Coronary artery (tissue), 2 donors: ENCODE measurements at regions not wholly inside any gene's neighbourhood (a gene's known extent, or its start where the extent isn't known, plus 50 kb on each side); places are given as distances from the start of the nearest gene placed in this dataset.

Source experiments
- DNase-seq: peaks from one replicate; pipeline ENCODE4 v3.0.0-alpha.2; 2017; ENCODE audit warnings: low spot score
- H3K27ac ChIP-seq, 2 donors: fragments of 200-600 bp; sonication (generic); one replicate each; pipeline ENCODE4 v1.5.1; 2016 to 2019
- H3K4me3 ChIP-seq: fragments of 200-600 bp; sonication (generic); 2 replicates; pipeline ENCODE4 v1.5.1; 2016; ENCODE audit warnings: mild to moderate bottlenecking, moderate library complexity
- TF ChIP-seq, protein P1 (sequence below): fragments of 200-600 bp; sonication (generic); IDR thresholded peaks from one replicate; pipeline ENCODE4 v1.5.1; 2019; ENCODE audit warnings: antibody characterized with exemption

DNA sequence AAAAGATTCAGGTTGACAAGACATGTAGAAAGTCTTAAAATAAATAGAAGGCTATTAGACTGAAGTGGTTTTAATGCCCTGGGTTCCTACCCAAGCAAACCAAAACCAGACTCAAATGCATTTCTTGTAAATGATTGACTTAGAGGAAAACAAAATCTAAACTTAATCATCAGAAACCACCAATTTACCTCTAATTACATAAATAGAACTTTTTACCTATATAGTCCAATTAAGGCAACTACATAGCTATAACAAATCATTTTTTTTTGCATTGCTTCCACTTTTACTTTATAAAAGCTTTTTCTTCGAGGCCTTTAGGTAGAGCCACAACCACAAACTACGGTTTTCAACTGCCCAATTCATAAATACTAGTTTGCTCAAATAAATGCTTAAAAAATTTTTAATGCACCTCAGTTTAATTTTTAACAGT is 231.3 kb upstream of the ARHGEF26 start:
- H3K4me3 ChIP-seq = no peak overlapping the region
- no peak overlapping the region for H3K27ac ChIP-seq
- DNase-seq = no peak
- TF ChIP-seq, protein P1, sequence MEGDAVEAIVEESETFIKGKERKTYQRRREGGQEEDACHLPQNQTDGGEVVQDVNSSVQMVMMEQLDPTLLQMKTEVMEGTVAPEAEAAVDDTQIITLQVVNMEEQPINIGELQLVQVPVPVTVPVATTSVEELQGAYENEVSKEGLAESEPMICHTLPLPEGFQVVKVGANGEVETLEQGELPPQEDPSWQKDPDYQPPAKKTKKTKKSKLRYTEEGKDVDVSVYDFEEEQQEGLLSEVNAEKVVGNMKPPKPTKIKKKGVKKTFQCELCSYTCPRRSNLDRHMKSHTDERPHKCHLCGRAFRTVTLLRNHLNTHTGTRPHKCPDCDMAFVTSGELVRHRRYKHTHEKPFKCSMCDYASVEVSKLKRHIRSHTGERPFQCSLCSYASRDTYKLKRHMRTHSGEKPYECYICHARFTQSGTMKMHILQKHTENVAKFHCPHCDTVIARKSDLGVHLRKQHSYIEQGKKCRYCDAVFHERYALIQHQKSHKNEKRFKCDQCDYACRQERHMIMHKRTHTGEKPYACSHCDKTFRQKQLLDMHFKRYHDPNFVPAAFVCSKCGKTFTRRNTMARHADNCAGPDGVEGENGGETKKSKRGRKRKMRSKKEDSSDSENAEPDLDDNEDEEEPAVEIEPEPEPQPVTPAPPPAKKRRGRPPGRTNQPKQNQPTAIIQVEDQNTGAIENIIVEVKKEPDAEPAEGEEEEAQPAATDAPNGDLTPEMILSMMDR = no peak

DNA sequence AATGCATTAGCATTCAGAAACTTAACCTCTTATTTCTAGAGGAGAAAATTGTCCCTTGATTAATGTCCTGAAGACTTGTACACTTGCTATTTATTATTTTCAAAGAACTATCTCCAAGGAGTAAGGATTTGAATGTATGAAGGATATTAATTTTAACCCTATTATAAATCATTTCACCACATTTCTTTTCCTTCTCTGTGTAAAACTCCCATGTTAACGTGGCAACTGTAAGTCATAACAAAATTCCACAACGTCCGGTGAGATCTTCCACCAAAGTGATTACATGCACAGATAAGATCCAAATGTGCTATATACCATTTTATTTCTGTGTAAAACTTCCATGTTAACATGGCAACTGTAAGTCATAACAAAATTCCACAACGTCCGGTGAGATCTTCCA is 229.1 kb upstream of the ARHGEF26 start:
- TF ChIP-seq, protein P1 = no peak
- H3K4me3 ChIP-seq = no peak overlapping the region
- H3K27ac ChIP-seq = no peak overlapping the region
- no peak for DNase-seq

DNA sequence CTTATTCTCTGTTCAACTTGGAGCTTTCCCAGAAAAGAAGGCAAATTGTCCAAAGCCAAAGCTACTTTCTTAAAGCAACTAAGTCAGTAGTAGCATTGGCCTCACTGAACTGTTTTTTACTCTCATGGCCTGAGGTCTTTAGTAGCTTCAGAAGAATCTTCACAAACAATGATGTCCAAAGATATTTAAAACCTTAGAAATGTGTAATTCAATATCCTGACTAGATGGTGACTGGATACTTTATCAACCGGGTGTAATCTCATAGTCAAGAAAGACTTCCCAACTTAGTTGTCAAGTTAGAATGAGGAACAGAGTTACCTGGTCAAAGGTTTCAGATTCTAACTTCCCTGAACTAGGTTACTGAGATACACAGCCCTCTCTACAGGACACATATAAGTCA is 226.3 kb upstream of the ARHGEF26 start:
- DNase-seq = no peak
- Histone ChIP-seq H3K4me3 (no peak overlapping the region), H3K27ac (no peak overlapping the region)
- TF ChIP-seq, protein P1 = no peak

DNA sequence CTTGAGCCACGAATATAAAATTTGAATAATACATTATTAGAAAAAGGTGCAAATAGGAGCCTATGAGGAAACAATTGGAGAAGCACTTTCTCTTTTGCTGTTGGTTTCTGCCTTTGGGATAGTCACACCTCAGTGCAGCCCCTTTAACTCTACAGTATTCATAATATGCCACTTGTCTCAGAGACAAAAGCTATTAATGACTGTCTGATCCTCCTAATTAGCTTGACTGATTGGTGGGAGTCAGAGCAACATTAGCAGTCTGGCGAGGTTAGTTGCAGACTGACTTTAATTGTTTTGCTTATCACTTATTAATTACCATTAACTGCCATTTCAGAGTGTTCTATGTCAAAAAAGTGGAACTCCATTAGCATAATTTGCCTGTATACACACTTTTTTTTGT is 225.0 kb upstream of the ARHGEF26 start:
- no peak overlapping the region for H3K27ac ChIP-seq
- TF ChIP-seq, protein P1 = no peak
- H3K4me3 ChIP-seq = no peak overlapping the region
- DNase-seq = no peak

DNA sequence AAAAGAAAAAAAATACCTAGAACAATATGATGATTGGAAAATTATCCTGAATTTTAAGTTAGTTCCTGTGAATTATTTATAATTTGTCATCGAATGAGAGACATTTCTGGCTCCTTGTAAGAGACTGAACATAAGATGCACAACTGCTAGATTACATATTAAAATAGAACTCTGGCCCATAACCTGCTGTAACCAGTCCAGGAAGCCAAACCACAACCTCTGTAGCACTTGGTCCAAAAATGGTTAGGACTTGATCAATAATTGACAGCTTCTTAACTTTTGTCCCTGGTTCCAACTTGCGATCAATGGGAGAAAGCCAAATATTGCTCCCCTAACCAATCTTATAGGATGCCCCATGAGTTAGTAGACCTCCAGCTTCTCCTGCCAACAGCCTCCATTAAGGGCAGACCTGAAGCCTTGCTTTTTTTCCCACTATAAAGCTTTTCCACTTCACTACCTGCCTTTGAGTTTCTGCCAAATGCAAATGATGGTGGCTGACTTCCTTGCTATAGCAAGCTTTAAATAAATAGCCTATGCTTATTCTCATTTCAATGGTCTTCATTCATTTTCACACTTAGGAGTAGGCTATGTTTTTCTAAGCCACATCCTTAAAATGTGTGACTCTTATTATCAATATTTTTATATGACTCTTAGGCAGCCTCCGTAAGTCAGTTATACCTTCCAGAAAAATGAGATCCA is 224.0 kb upstream of the ARHGEF26 start:
- H3K27ac ChIP-seq = no peak overlapping the region
- H3K4me3 ChIP-seq = no peak overlapping the region
- DNase-seq = no peak
- TF ChIP-seq, protein P1 = no peak

DNA sequence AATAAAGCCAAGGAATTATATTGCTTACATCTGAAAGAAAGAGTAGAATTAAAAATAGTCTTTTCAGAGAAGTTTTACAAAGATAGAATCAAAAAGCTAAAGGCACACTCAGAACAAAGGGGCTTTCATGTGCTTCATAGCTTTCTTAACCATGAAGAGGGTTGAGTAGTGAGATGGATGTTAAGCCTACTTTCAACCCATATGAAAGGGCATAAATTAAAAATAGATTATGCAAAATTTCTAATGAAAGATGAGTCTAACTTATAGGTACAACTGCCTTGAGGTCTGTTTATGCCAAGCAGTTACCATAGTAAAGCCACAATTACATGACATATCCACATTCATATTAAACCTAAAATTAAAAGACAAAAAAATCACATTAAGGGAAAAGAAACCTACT is 223.3 kb upstream of the ARHGEF26 start:
- no peak for DNase-seq
- Histone ChIP-seq H3K4me3 (no peak overlapping the region), H3K27ac (no peak overlapping the region)
- TF ChIP-seq, protein P1 = no peak

DNA sequence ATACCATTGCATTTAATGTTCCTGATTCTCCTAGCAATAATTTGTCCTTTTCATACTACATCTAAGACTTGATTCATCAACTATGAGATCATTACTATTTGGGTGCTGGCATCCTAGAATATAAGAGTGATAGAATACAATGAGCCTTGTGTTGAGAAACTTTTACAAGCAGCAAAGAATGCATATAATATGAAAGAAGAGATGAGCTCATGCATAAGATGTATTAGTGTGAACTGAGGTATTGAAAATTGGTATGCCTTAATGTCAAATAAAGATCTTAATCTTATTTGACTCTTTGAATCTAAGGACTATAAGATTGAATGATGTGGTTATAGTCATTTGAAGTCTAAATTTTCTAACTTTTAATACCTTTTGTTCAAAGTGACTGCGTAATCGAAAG is 220.0 kb upstream of the ARHGEF26 start:
- H3K4me3 ChIP-seq = no peak overlapping the region
- DNase-seq = no peak
- H3K27ac ChIP-seq = no peak overlapping the region
- TF ChIP-seq, protein P1 = no peak
